SIG-M5 treated with dmso at 0.1 percent for 504 hours (cell line): ENCODE measurements at regions not wholly inside any gene's neighbourhood (a gene's known extent, or its start where the extent isn't known, plus 50 kb on each side); places are given as distances from the start of the nearest gene placed in this dataset.
"Not testable (repeated sequence)": the region's sequence is repeated elsewhere in the genome, so short reads cannot be mapped to it uniquely, and the experiment has no call there.

Experiments used
- DNase-seq: peaks from one replicate; lab custom pipeline; 2025; ENCODE audit not compliant: unreplicated experiment; lab: John Stamatoyannopoulos, UW

GRCh38 chr3:166265153-166265552 lies 427.9 kb upstream of the BCHE start:
- no peak for DNase-seq

- DNase-seq = no peak
Observed at GRCh38 chr3:166263460-166263859, 426.2 kb upstream of the BCHE start.

GRCh38 chr3:166258293-166258850 lies 421.1 kb upstream of the BCHE start:
- DNase-seq = not testable (repeated sequence)

GRCh38 chr3:166257715-166258114 lies 420.5 kb upstream of the BCHE start:
- no peak for DNase-seq

- DNase-seq = no peak
Observed at GRCh38 chr3:166248784-166249183, 411.6 kb upstream of the BCHE start.

GRCh38 chr3:166243511-166243910 lies 406.3 kb upstream of the BCHE start:
- DNase-seq = no peak

GRCh38 chr3:166223120-166223519 lies 385.9 kb upstream of the BCHE start:
- peak; percentile 21 for DNase-seq

GRCh38 chr3:166211451-166211850 lies 374.2 kb upstream of the BCHE start:
- DNase-seq = no peak

GRCh38 chr3:166209701-166210100 lies 372.5 kb upstream of the BCHE start:
- DNase-seq = no peak

GRCh38 chr3:166205158-166205557 lies 367.9 kb upstream of the BCHE start:
- no peak for DNase-seq

- DNase-seq = no peak
Observed at GRCh38 chr3:166201476-166201875, 364.3 kb upstream of the BCHE start.

GRCh38 chr3:166199491-166199890 lies 362.3 kb upstream of the BCHE start:
- DNase-seq = no peak

- DNase-seq = no peak
Observed at GRCh38 chr3:166195808-166196207, 358.6 kb upstream of the BCHE start.

- DNase-seq = no peak
Observed at GRCh38 chr3:166191411-166191810, 354.2 kb upstream of the BCHE start.

GRCh38 chr3:166190360-166190759 lies 353.1 kb upstream of the BCHE start:
- DNase-seq = no peak

- no peak for DNase-seq
Observed at GRCh38 chr3:166187237-166187636, 350.0 kb upstream of the BCHE start.

- no peak for DNase-seq
Observed at GRCh38 chr3:166186003-166186402, 348.8 kb upstream of the BCHE start.

GRCh38 chr3:166177130-166177529 lies 339.9 kb upstream of the BCHE start:
- DNase-seq = no peak

GRCh38 chr3:166171695-166172094 lies 334.5 kb upstream of the BCHE start:
- no peak for DNase-seq

- DNase-seq = no peak
Observed at GRCh38 chr3:166169681-166170080, 332.5 kb upstream of the BCHE start.

- DNase-seq = no peak
Observed at GRCh38 chr3:166127969-166128368, 290.7 kb upstream of the BCHE start.

GRCh38 chr3:166125179-166125578 lies 288.0 kb upstream of the BCHE start:
- no peak for DNase-seq

- DNase-seq = no peak
Observed at GRCh38 chr3:166123576-166123975, 286.4 kb upstream of the BCHE start.

- no peak for DNase-seq
Observed at GRCh38 chr3:166123088-166123487, 285.9 kb upstream of the BCHE start.
